ENCODE measurements at regions not wholly inside any gene's neighbourhood (a gene's known extent, or its start where the extent isn't known, plus 50 kb on each side); places are given as distances from the start of the nearest gene placed in this dataset.
A peak's percentile ranks its signal among the peaks of the same experiment; 100 is the strongest.

DNA sequence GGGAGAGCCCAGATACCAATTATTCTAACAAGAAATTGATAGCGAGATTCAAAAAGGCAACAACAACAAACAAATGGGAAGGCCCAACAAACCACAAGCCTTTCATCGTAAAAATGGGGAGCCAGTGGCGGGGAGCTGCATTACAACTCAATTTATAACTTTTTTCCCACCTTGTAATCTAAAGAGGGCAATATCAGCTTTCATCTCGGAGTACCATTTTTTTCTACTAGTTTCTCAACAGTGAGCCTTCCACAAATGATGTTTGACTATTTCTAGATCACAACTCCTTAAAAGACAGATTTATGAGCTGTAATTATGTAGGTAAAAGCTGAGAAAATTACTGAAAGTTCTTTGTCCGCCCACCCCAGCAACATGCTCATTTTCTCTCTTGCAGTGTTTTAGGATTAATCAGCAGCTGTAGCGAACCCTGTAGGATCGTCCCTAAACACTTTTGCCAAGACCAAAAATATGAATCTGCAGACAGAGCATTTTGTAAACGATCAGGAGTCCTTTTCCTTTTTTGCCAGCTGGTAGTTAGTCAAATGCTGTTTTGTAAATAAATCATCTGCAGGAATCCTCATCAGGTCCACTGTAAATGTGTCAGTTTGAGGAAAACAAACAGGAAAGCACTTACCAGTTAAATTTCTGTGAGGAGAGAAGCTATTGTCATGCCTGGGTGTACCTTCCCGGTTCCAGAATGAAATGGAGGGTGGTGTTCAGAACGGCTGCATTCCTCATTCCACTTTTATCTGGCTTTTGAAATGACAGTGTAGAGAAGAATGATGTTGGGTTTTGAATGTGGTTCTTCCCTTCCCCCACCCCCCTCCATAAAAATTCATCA, 53.2 kb downstream of the EEF1B2 start:
- DNase-seq: no peak

DNA sequence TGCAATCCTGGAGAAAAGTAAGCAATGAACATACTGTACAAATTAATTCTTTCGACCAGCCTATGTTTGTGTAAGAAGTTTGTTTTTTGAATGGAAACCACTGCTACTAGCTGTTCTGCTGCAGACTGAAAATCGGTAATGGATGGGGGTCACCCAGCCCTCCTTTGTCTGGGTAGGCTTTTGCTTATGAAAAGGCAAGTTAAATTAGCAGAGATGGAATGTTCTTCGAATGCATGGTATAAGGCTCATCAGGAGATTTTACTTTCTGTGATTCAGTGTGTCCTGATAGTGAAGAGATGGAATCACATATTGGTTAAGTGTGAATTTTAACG, 53.8 kb downstream of the EEF1B2 start:
- DNase-seq: no peak

DNA sequence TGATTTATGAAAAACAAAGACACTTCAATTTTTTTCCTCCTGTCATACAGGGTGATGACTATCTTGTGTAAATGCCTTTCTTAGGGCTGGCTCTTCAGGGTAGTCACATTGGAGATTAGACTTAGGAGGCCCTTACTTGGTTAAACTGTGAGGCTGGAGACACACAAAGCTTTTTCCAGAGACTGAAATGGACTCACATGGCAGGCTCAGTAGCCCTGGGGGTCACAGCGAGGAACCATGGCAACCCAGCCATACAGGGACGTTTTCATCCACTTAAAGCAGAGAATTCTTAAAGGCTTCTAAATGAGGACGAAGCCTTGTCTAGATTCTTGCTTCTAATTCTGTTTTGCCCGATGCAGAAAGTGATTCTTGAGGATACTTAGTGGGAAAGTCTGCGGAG, 57.3 kb upstream of the ZDBF2 start:
- no peak for DNase-seq

DNA sequence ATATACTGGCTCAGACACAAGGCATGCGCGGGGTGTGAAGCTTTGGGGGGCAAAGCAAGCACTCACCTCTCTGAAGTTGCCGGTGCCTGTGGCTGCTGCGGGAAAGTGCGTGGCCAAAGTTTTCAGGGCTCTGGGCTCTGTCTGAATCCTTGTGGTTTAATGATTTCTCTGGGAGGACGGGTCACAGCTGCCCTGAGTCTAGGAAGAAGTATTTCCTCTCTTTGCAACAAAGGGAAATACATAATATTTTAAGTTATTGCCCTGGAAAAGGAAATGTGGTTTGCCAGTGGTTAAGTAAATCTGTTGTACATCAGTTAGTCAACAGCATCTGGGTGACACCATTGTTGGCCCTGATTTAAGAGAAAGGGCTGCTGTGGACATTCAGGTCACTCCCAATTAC, 56.7 kb upstream of the ZDBF2 start:
- peak; percentile 15 for DNase-seq

DNA sequence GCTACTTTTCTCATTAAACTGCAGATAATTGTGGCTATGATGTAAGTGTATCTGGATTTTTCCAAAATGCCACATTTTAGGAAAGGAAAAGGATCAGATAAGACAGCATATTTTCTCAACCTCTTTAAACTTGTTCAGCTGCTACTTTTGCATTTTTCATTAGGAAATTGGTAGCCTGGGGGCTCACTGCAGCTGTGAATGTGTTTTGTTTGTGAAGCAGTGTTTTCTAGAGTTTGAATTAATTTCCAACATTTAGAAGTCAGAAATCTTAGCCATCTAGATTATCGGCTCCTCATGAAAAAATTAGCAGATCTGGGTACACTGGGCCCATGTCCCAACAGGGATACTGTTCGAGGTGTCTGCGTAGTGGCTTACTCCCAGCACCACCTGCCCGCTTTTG, 56.3 kb upstream of the ZDBF2 start:
- DNase-seq: no peak

DNA sequence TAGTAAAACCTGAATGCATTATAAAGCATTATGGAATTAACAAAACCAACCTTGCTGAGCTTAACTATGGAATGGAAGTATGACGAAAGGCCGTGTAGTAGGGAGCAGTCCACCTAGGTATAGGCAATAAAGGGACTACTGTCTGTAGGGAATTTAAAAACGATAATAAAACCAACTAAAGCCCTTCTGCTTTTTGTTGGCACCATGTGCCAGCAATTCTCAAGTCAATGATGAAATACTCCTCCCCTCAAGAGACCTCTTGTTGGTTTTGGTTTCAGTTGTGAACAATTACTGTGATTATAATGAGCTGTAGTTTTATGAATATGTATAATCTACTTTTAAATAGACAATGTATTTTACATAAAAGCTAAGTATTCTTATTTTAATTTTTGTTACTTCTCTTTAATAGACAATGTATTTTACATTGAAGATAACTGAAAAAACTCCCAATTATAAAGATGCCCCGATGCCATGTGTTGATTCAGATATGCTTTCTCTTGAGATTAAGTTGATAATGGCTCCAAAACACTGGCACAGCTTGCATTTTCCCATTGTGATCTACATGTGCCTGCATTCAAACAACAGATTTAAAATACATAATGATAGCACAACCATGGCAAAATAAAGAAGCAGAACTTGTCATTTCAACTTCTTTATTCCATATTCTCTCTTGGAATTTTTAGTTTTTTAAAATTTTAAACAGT, 55.5 kb upstream of the ZDBF2 start:
- DNase-seq: peak; percentile 70

DNA sequence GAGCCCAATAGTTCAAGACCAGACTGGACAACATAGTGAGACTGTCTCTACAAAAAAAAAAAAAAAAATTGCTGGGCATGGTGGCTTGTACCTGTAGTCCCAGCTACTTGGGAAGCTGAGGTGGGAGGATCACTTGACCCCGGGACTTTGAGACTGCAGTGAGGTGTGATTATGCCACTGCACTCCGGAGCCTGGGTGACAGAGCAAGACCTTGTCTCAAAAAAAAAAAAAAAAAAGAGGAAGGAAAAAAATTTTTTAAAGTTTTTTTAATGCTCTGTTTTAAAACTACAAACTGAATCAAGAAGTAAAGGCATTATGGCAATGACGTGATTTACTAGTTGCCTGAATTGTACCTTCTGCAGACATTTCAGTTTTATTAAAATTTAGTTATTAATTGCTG, 54.5 kb upstream of the ZDBF2 start:
- no peak for DNase-seq

DNA sequence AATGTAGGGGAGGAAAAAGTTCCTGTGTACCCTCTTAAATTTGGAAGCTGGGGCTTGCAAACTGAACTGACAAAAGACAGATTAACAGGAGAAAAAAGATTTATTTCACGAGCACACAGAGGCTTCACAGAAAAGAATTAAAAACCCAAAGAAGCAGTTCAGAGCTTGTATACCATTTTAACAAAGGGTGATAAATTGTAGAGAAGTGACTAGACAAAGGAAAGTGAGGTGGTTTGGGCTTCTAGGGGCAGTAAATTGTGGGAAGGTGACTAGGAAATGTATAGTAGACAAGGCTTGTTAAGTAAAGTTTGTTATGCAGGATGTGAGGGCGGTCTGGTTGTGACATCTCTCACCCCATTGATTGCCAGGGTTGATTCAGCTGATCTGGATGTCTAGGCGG, 53.5 kb upstream of the ZDBF2 start:
- no peak for DNase-seq
